Esophagus squamous epithelium (tissue), 4 donors: ENCODE measurements at regions not wholly inside any gene's neighbourhood (a gene's known extent, or its start where the extent isn't known, plus 50 kb on each side); places are given as distances from the start of the nearest gene placed in this dataset.

Source experiments
- CTCF ChIP-seq, 6 experiments: fragments of 450-650 bp in 4 of 6; fragments of 200-600 bp in 2 of 6; sonication (generic) in 2 of 6; IDR thresholded peaks; one replicate each; pipeline ENCODE4 v1.5.1; 2016 to 2019; ENCODE audit warnings: antibody characterized with exemption in 6 of 6, mild to moderate bottlenecking in 4 of 6, moderate library complexity in 4 of 6
- POLR2A ChIP-seq, 4 donors: fragments of 450-650 bp; IDR thresholded peaks; one replicate each; pipeline ENCODE4 v1.6.1; 2017; ENCODE audit warnings: antibody characterized with exemption in 4 of 4, mild to moderate bottlenecking in 4 of 4, moderate library complexity in 3 of 4

- TF ChIP-seq POLR2A (IDR thresholded peaks at IDR 0.05): no peak
- TF ChIP-seq CTCF (IDR thresholded peaks at IDR 0.05): no peak
Observed at GRCh38 chrY:7447881-7448516, 536.4 kb upstream of the AMELY start.
